IPS DF 4.7 (cell line): ENCODE measurements at regions not wholly inside any gene's neighbourhood (a gene's known extent, or its start where the extent isn't known, plus 50 kb on each side); places are given as distances from the start of the nearest gene placed in this dataset.
"Not testable (repeated sequence)": the region's sequence is repeated elsewhere in the genome, so short reads cannot be mapped to it uniquely, and the experiment has no call there.

Source experiments
- DNase-seq: peaks from one replicate; pipeline ENCODE4 v3.0.0-alpha.2; 2013; ENCODE audit warnings: low spot score; ENCODE audit errors: extremely low read depth

- DNase-seq, result no peak
Measured at GRCh38 chr10:61271127-61271780, 181.9 kb downstream of the TMEM26 start.

- no peak for DNase-seq
Measured at GRCh38 chr10:61263518-61263917, 189.7 kb downstream of the TMEM26 start.

- no peak for DNase-seq
Measured at GRCh38 chr10:61262486-61263261, 190.5 kb downstream of the TMEM26 start.

GRCh38 chr10:61257956-61258496 is 195.2 kb downstream of the TMEM26 start:
- DNase-seq, result no peak

- no peak for DNase-seq
Measured at GRCh38 chr10:61257136-61257535, 196.0 kb downstream of the TMEM26 start.

- not testable (repeated sequence) for DNase-seq
Measured at GRCh38 chr10:61252326-61252725, 200.9 kb downstream of the TMEM26 start.

GRCh38 chr10:61251089-61251488 is 202.1 kb downstream of the TMEM26 start:
- no peak for DNase-seq

GRCh38 chr10:61250131-61250530 is 203.1 kb downstream of the TMEM26 start:
- DNase-seq, result no peak

- no peak for DNase-seq
Measured at GRCh38 chr10:61248013-61248412, 205.2 kb downstream of the TMEM26 start.

- no peak for DNase-seq
Measured at GRCh38 chr10:61244261-61244775, 208.9 kb downstream of the TMEM26 start.

GRCh38 chr10:61232780-61233179 is 220.4 kb downstream of the TMEM26 start:
- DNase-seq, result no peak

GRCh38 chr10:61225939-61226338 is 227.2 kb downstream of the TMEM26 start:
- DNase-seq, result no peak

- no peak for DNase-seq
Measured at GRCh38 chr10:61223576-61223975, 229.6 kb downstream of the TMEM26 start.

GRCh38 chr10:61219696-61220095 is 233.5 kb downstream of the TMEM26 start:
- DNase-seq, result no peak

GRCh38 chr10:61217851-61218565 is 235.2 kb downstream of the TMEM26 start:
- DNase-seq, result no peak

GRCh38 chr10:61215246-61215645 is 237.9 kb downstream of the TMEM26 start:
- DNase-seq, result no peak

- no peak for DNase-seq
Measured at GRCh38 chr10:61211468-61211867, 241.7 kb downstream of the TMEM26 start.

- DNase-seq, result no peak
Measured at GRCh38 chr10:61197057-61197456, 253.1 kb upstream of the RHOBTB1 start.

- no peak for DNase-seq
Measured at GRCh38 chr10:61195211-61195610, 251.2 kb upstream of the RHOBTB1 start.

- not testable (repeated sequence) for DNase-seq
Measured at GRCh38 chr10:61192589-61192988, 248.6 kb upstream of the RHOBTB1 start.

- no peak for DNase-seq
Measured at GRCh38 chr10:61192042-61192441, 248.1 kb upstream of the RHOBTB1 start.

GRCh38 chr10:61189912-61190311 is 245.9 kb upstream of the RHOBTB1 start:
- no peak for DNase-seq
